GM23248 (cell line): ENCODE measurements at regions not wholly inside any gene's neighbourhood (a gene's known extent, or its start where the extent isn't known, plus 50 kb on each side); places are given as distances from the start of the nearest gene placed in this dataset.

Experiments
- DNase-seq: peaks from one replicate; pipeline ENCODE4 v3.0.0-alpha.2; 2015
- H2AFZ ChIP-seq: fragments of 200-600 bp; sonication (generic); 2 replicates; pipeline ENCODE4 v1.6.1; 2016; ENCODE audit warnings: antibody characterized with exemption
- H3F3A ChIP-seq: fragments of 200-600 bp; sonication (generic); 2 replicates; pipeline ENCODE4 v1.6.1; 2016; ENCODE audit warnings: mild to moderate bottlenecking, antibody characterized with exemption, mixed run types; ENCODE audit not compliant: insufficient read depth
- H3K27ac ChIP-seq: fragments of 200-600 bp; sonication (generic); 2 replicates; pipeline ENCODE4 v1.5.1; 2016; ENCODE audit warnings: mild to moderate bottlenecking
- H3K27me3 ChIP-seq: fragments of 200-600 bp; sonication (generic); replicated peaks from 2 replicates; pipeline ENCODE4 v1.6.1; 2016; ENCODE audit warnings: mild to moderate bottlenecking; ENCODE audit not compliant: insufficient read depth
- H3K36me3 ChIP-seq: fragments of 200-600 bp; sonication (generic); 2 replicates; pipeline ENCODE4 v1.6.1; 2016; ENCODE audit warnings: low read depth, mild to moderate bottlenecking
- H3K4me1 ChIP-seq: fragments of 200-600 bp; sonication (generic); 2 replicates; pipeline ENCODE4 v1.6.1; 2016; ENCODE audit warnings: mild to moderate bottlenecking; ENCODE audit not compliant: insufficient read depth
- H3K4me2 ChIP-seq: fragments of 200-600 bp; sonication (generic); one replicate; pipeline ENCODE4 v1.6.1; 2016; ENCODE audit warnings: mild to moderate bottlenecking; ENCODE audit not compliant: unreplicated experiment
- H3K4me3 ChIP-seq: fragments of 200-600 bp; sonication (generic); 2 replicates; pipeline ENCODE4 v1.5.1; 2016; ENCODE audit warnings: mild to moderate bottlenecking
- H3K79me2 ChIP-seq: fragments of 200-600 bp; sonication (generic); 2 replicates; pipeline ENCODE4 v1.6.1; 2016; ENCODE audit warnings: mild to moderate bottlenecking; ENCODE audit not compliant: insufficient read depth
- H3K9ac ChIP-seq: fragments of 200-600 bp; sonication (generic); 2 replicates; pipeline ENCODE4 v1.6.1; 2016; ENCODE audit warnings: mild to moderate bottlenecking
- H3K9me2 ChIP-seq: fragments of 200-600 bp; sonication (generic); 2 replicates; pipeline ENCODE4 v1.6.1; 2016; ENCODE audit warnings: mixed run types, mild to moderate bottlenecking, moderate library complexity; ENCODE audit not compliant: insufficient read depth
- H3K9me3 ChIP-seq: fragments of 200-600 bp; sonication (generic); one replicate; pipeline ENCODE4 v1.6.1; 2017; ENCODE audit warnings: low read depth
- H4K20me1 ChIP-seq: fragments of 200-600 bp; sonication (generic); 2 replicates; pipeline ENCODE4 v1.6.0; 2016; ENCODE audit not compliant: insufficient read depth
- EZH2 ChIP-seq: fragments of 200-600 bp; sonication (generic); IDR thresholded peaks from 2 replicates; pipeline ENCODE4 v1.6.1; 2018; ENCODE audit warnings: antibody characterized with exemption, mild to moderate bottlenecking; ENCODE audit not compliant: insufficient read depth, poor library complexity, severe bottlenecking
- EZH2phosphoT487 ChIP-seq: fragments of 200-600 bp; sonication (generic); IDR thresholded peaks from 2 replicates; pipeline ENCODE4 v1.6.1; 2018; ENCODE audit warnings: antibody characterized with exemption, moderate library complexity, mild to moderate bottlenecking, low read depth; ENCODE audit not compliant: insufficient read depth
- WGBS, 2 experiments: methylation state at CpG; one replicate each; pipeline ENCODE4 v1.1.6; 2015 to 2017; ENCODE audit warnings: low lambda C conversion rate in 2 of 2, low coverage in 1 of 2; ENCODE audit errors: missing lambda C conversion rate in 2 of 2; 5-methylcytosine and 5-hydroxymethylcytosine counted together
- in situ Hi-C: fragments of 300-500 bp; cut with MboI; formaldehyde crosslinking; loops from 2 replicates; pipeline ENCODE4 v1.15.0; 2020

GRCh38 chr3:189410522-189410921 is 220.7 kb upstream of the TP63 start:
- no peak overlapping the region for H2AFZ ChIP-seq
- no peak for DNase-seq
- H3K79me2 ChIP-seq = no peaks in the 10 kb centered on the region
- no peaks in the 10 kb centered on the region for H3K36me3 ChIP-seq
- 90 to 92% methylated on average over 1 of the region's 1 CpG for WGBS, 2 experiments
- in situ Hi-C loops = no loop called here
- H3F3A ChIP-seq = no peaks in the 10 kb centered on the region
- no peaks in the 10 kb centered on the region for H3K4me1 ChIP-seq
- no peak for TF ChIP-seq EZH2
- TF ChIP-seq EZH2phosphoT487 = no peak
- no peak overlapping the region for H3K27ac ChIP-seq
- H3K4me3 ChIP-seq = no peak overlapping the region
- no peaks in the 10 kb centered on the region for H3K27me3 ChIP-seq
- H3K9ac ChIP-seq = no peak overlapping the region
- no peaks in the 10 kb centered on the region for H3K9me3 ChIP-seq
- no peaks in the 10 kb centered on the region for H4K20me1 ChIP-seq
- no peak overlapping the region for H3K4me2 ChIP-seq
- peaks cover 4% of the 10 kb centered on the region; the same call in 1 of the 2 replicates for H3K9me2 ChIP-seq

GRCh38 chr3:189419038-189419437 is 212.2 kb upstream of the TP63 start:
- in situ Hi-C loops = no loop called here
- Histone ChIP-seq H3F3A (no peaks in the 10 kb centered on the region), H3K4me2 (no peak overlapping the region), H3K79me2 (no peaks in the 10 kb centered on the region), H3K36me3 (no peaks in the 10 kb centered on the region), H3K9me3 (no peaks in the 10 kb centered on the region), H3K27ac (no peak overlapping the region), H3K27me3 (no peaks in the 10 kb centered on the region), H3K9ac (no peak overlapping the region), H2AFZ (no peak overlapping the region), H4K20me1 (no peaks in the 10 kb centered on the region), H3K9me2 (no peaks in the 10 kb centered on the region; the same call in 1 of the 2 replicates), H3K4me1 (no peaks in the 10 kb centered on the region), H3K4me3 (no peak overlapping the region)
- WGBS, 2 experiments = 52 to 61% methylated on average over 3 of the region's 3 CpGs
- TF ChIP-seq EZH2 = no peak
- no peak for TF ChIP-seq EZH2phosphoT487
- no peak for DNase-seq

GRCh38 chr3:189419683-189420082 is 211.5 kb upstream of the TP63 start:
- in situ Hi-C loops = no loop called here
- H3K4me2 ChIP-seq = no peak overlapping the region
- H3K79me2 ChIP-seq = no peaks in the 10 kb centered on the region
- no peak overlapping the region for H3K27ac ChIP-seq
- no peak overlapping the region for H2AFZ ChIP-seq
- no peak overlapping the region for H3K9ac ChIP-seq
- 81 to 100% methylated on average over 1 of the region's 1 CpG for WGBS, 2 experiments
- H3K9me2 ChIP-seq = no peaks in the 10 kb centered on the region; the same call in 1 of the 2 replicates
- no peaks in the 10 kb centered on the region for H3K27me3 ChIP-seq
- H3K9me3 ChIP-seq = no peaks in the 10 kb centered on the region
- H3F3A ChIP-seq = no peaks in the 10 kb centered on the region
- no peak overlapping the region for H3K4me3 ChIP-seq
- H4K20me1 ChIP-seq = no peaks in the 10 kb centered on the region
- TF ChIP-seq EZH2phosphoT487 (no peak), EZH2 (no peak)
- peak; percentile 1 for DNase-seq
- H3K4me1 ChIP-seq = no peaks in the 10 kb centered on the region
- no peaks in the 10 kb centered on the region for H3K36me3 ChIP-seq

GRCh38 chr3:189424922-189425321 is 206.3 kb upstream of the TP63 start:
- no peak for DNase-seq
- Histone ChIP-seq H3K9ac (no peak overlapping the region), H3K79me2 (no peaks in the 10 kb centered on the region), H3K4me2 (no peak overlapping the region), H3K27me3 (no peaks in the 10 kb centered on the region), H3F3A (no peaks in the 10 kb centered on the region), H3K9me2 (no peaks in the 10 kb centered on the region), H3K9me3 (no peaks in the 10 kb centered on the region), H3K27ac (no peak overlapping the region), H2AFZ (no peak overlapping the region), H3K4me3 (no peak overlapping the region), H3K4me1 (no peaks in the 10 kb centered on the region), H3K36me3 (no peaks in the 10 kb centered on the region), H4K20me1 (no peaks in the 10 kb centered on the region)
- TF ChIP-seq EZH2 = no peak
- 83 to 89% methylated on average over 2 of the region's 2 CpGs for WGBS, 2 experiments
- in situ Hi-C loops = no loop called here

GRCh38 chr3:189429019-189429418 is 202.2 kb upstream of the TP63 start:
- no peaks in the 10 kb centered on the region for H3F3A ChIP-seq
- H3K9me2 ChIP-seq = no peaks in the 10 kb centered on the region
- DNase-seq = no peak
- no peaks in the 10 kb centered on the region for H3K27me3 ChIP-seq
- no peak overlapping the region for H3K4me2 ChIP-seq
- H3K4me1 ChIP-seq = no peaks in the 10 kb centered on the region
- in situ Hi-C loops = no loop called here
- H3K9ac ChIP-seq = no peak overlapping the region
- no peaks in the 10 kb centered on the region for H3K9me3 ChIP-seq
- no peak overlapping the region for H2AFZ ChIP-seq
- H3K36me3 ChIP-seq = no peaks in the 10 kb centered on the region
- 7 to 13% methylated on average over 1 of the region's 1 CpG for WGBS, 2 experiments
- TF ChIP-seq EZH2 = no peak
- no peak for TF ChIP-seq EZH2phosphoT487
- no peak overlapping the region for H3K27ac ChIP-seq
- no peak overlapping the region for H3K4me3 ChIP-seq
- no peaks in the 10 kb centered on the region for H4K20me1 ChIP-seq
- no peaks in the 10 kb centered on the region for H3K79me2 ChIP-seq
